ENCODE measurements at regions not wholly inside any gene's neighbourhood (a gene's known extent, or its start where the extent isn't known, plus 50 kb on each side); places are given as distances from the start of the nearest gene placed in this dataset.

DNA sequence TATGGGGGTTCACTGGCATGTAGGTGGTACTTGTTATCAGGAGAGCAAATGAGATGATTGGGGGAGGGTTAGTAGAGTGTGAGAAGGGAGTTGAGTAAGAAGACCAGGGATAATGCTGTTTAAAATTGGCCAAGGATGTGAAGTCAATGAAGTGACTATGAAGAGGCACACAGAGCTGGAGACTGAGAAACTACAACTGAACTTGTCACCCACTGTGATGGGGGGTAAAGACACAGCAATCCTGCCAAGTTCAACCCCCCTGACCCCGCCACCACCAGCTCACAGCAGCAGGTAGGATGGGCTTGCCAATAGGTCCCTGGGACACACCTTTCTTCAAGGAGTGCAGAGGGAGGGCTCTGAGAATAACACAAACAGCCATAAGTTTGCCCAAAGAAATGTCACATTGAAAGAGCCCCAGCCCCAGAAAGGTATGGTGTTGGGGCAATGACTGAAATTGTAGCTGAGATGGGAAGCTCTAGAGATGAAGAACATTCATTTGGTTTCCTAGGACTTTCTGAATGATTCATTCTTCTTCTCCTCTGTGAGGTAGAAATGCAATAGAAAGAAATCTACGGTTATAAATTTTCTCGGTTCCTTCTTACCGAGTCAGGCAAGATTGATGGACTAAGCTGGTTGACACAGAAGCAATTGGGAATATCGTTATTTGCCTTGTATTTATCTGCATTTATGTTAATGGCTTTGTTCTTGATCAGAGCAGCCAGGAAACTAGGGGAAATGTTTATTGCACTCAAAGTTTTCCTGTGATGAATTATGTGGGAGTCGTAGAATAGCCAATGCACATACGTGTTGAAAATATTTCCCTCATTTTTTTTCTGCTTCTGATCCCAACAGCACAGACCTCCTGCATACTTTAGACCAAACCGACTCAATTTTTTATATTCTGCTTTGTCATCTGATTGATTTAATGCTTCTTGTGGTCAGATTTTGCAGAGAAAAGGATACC, 595.2 kb upstream of the CDH11 start:
- no peaks in the 10 kb centered on the region for H3K4me1 ChIP-seq (ENCODE audit: control insufficient read depth, low read length)
- no peaks in the 10 kb centered on the region for H3K36me3 ChIP-seq (ENCODE audit: control insufficient read depth, low read length)
- H3K9me3 ChIP-seq (ENCODE audit: control insufficient read depth, insufficient read depth, low read length): no peaks in the 10 kb centered on the region; the same call in 1 of the 2 replicates
- no peaks in the 10 kb centered on the region for H3K27me3 ChIP-seq (ENCODE audit: control insufficient read depth, low read length)
- no peaks in the 10 kb centered on the region for H3F3A ChIP-seq (ENCODE audit: control insufficient read depth, insufficient read depth)
- H3K27ac ChIP-seq (ENCODE audit: low read depth, low read length): no peak overlapping the region
- TF ChIP-seq, protein P1, sequence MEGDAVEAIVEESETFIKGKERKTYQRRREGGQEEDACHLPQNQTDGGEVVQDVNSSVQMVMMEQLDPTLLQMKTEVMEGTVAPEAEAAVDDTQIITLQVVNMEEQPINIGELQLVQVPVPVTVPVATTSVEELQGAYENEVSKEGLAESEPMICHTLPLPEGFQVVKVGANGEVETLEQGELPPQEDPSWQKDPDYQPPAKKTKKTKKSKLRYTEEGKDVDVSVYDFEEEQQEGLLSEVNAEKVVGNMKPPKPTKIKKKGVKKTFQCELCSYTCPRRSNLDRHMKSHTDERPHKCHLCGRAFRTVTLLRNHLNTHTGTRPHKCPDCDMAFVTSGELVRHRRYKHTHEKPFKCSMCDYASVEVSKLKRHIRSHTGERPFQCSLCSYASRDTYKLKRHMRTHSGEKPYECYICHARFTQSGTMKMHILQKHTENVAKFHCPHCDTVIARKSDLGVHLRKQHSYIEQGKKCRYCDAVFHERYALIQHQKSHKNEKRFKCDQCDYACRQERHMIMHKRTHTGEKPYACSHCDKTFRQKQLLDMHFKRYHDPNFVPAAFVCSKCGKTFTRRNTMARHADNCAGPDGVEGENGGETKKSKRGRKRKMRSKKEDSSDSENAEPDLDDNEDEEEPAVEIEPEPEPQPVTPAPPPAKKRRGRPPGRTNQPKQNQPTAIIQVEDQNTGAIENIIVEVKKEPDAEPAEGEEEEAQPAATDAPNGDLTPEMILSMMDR (IDR thresholded peaks at IDR 0.05; ENCODE audit: low read depth, low read length, poor library complexity, severe bottlenecking): no peak
- TF ChIP-seq EZH2phosphoT487 (IDR thresholded peaks at IDR 0.05; ENCODE audit: borderline replicate concordance, low read length): no peak
- H3K79me2 ChIP-seq (ENCODE audit: control insufficient read depth, low read length): no peaks in the 10 kb centered on the region
- no peak overlapping the region for H3K4me2 ChIP-seq (ENCODE audit: low read length)
- H3K4me3 ChIP-seq (ENCODE audit: low read length): no peak overlapping the region
- no peaks in the 10 kb centered on the region for H4K20me1 ChIP-seq (ENCODE audit: control insufficient read depth, insufficient read depth, low read depth, low read length)
- no peaks in the 10 kb centered on the region for H3K9me2 ChIP-seq (replicated peaks; ENCODE audit: control insufficient read depth, low read length)

DNA sequence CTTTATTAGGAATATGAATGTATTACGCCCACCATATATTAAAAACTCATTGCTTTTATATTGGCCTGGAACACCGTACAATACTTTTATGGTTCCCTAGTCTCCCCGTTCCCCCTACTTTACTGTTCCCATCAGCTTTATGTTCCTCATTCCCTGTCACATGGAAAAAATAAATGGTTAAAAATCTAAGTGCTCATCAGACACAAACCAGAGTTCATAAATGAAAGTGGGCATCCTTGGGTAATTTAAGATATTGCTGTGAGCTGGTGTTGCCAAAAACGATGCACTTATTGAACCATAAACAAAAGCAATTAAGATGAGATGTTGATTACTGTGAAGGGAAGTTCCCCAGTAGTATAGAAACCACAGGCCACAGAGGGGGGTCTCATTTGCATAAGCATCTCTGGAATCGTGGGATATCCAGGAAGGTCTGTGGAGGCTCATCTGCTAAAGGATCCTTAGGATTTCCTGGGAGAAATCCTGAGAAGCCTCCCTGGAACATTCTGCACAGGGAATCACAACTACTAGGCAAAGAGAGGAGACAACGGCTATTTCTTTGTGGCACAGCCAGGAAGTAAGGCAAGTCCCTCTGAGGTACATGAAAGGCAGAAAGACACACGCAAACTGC, 591.4 kb upstream of the CDH11 start:
- Histone ChIP-seq H3K27ac (ENCODE audit: low read depth, low read length) (no peak overlapping the region), H3K9me2 (replicated peaks; ENCODE audit: control insufficient read depth, low read length) (no peaks in the 10 kb centered on the region), H3K36me3 (ENCODE audit: control insufficient read depth, low read length) (no peaks in the 10 kb centered on the region), H3K4me3 (ENCODE audit: low read length) (no peak overlapping the region), H3K4me1 (ENCODE audit: control insufficient read depth, low read length) (no peaks in the 10 kb centered on the region), H3K27me3 (ENCODE audit: control insufficient read depth, low read length) (no peaks in the 10 kb centered on the region), H3F3A (ENCODE audit: control insufficient read depth, insufficient read depth) (no peaks in the 10 kb centered on the region), H4K20me1 (ENCODE audit: control insufficient read depth, insufficient read depth, low read depth, low read length) (no peaks in the 10 kb centered on the region), H3K4me2 (ENCODE audit: low read length) (no peak overlapping the region), H3K9me3 (ENCODE audit: control insufficient read depth, insufficient read depth, low read length) (peaks cover 7% of the 10 kb centered on the region; the same call in 1 of the 2 replicates), H3K79me2 (ENCODE audit: control insufficient read depth, low read length) (no peaks in the 10 kb centered on the region)
- TF ChIP-seq EZH2phosphoT487 (IDR thresholded peaks at IDR 0.05; ENCODE audit: borderline replicate concordance, low read length): no peak
- TF ChIP-seq, protein P1 (IDR thresholded peaks at IDR 0.05; ENCODE audit: low read depth, low read length, poor library complexity, severe bottlenecking): no peak

DNA sequence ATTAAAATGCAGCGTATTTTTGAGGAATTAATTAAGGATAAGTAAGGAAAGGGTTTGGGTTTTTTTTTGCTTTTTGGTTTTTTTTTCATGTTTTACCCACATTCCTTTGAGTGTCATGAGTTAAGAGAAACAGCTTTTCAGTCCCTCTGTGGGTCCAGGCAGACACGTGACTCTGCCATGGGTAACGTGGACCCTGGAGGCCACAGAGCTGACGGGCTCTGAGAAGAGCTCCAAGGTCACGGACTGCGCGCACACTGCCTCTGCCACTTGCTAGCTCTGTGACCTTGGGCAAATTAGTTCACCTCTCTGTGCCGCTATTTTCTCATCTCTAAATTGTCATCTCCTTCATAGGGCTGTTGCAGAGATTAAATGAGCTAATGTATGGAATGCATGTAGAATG, 588.2 kb upstream of the CDH11 start:
- TF ChIP-seq, protein P1 (IDR thresholded peaks at IDR 0.05; ENCODE audit: low read depth, low read length, poor library complexity, severe bottlenecking): no peak
- TF ChIP-seq EZH2phosphoT487 (IDR thresholded peaks at IDR 0.05; ENCODE audit: borderline replicate concordance, low read length): no peak
- Histone ChIP-seq H3K27me3 (ENCODE audit: control insufficient read depth, low read length) (no peaks in the 10 kb centered on the region), H3K27ac (ENCODE audit: low read depth, low read length) (no peak overlapping the region), H3K4me3 (ENCODE audit: low read length) (no peak overlapping the region), H3K9me3 (ENCODE audit: control insufficient read depth, insufficient read depth, low read length) (peaks cover 7% of the 10 kb centered on the region; the same call in 1 of the 2 replicates), H3K9me2 (replicated peaks; ENCODE audit: control insufficient read depth, low read length) (no peaks in the 10 kb centered on the region), H3F3A (ENCODE audit: control insufficient read depth, insufficient read depth) (no peaks in the 10 kb centered on the region), H3K36me3 (ENCODE audit: control insufficient read depth, low read length) (no peaks in the 10 kb centered on the region), H4K20me1 (ENCODE audit: control insufficient read depth, insufficient read depth, low read depth, low read length) (no peaks in the 10 kb centered on the region), H3K79me2 (ENCODE audit: control insufficient read depth, low read length) (no peaks in the 10 kb centered on the region), H3K4me2 (ENCODE audit: low read length) (no peak overlapping the region), H3K4me1 (ENCODE audit: control insufficient read depth, low read length) (no peaks in the 10 kb centered on the region)

All from DOHH2 (cell line).